ENCODE measurements at regions not wholly inside any gene's neighbourhood (a gene's known extent, or its start where the extent isn't known, plus 50 kb on each side); places are given as distances from the start of the nearest gene placed in this dataset.

DNA sequence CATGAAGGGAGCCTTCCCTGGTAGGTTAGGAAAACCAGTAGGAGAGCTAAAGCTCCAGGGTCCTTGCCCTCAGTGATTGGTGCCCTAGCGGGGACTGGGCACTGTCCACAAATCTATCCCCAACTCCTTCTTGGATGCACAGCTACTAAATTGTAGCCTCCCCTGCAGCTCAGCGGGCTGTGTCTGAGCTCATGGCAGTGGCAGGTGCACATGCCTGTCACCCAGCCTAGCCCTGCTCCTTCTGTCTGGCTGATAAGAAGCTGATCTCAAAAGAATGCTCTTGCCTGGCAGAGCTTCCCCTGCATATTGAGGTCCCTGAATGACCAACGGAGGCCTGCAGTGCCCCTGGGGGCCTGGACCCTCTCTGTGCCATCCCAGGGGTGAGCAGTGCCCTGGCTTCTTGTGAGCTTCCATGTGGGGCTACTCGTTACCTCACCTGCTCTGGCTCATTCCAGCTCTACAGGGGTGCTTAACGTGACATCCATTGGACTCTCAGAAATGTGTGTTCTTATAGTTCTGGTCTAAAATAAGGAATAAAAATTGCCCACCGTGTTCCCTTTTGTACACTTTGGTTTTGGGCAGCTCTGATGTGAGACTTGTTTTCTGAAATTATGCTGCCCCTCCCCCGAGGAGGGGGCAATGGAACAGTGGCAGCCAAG lies 59.8 kb upstream of the ANTXRL start:
- DNase-seq (ENCODE audit: low read depth), result no peak
- TF ChIP-seq, protein P1, sequence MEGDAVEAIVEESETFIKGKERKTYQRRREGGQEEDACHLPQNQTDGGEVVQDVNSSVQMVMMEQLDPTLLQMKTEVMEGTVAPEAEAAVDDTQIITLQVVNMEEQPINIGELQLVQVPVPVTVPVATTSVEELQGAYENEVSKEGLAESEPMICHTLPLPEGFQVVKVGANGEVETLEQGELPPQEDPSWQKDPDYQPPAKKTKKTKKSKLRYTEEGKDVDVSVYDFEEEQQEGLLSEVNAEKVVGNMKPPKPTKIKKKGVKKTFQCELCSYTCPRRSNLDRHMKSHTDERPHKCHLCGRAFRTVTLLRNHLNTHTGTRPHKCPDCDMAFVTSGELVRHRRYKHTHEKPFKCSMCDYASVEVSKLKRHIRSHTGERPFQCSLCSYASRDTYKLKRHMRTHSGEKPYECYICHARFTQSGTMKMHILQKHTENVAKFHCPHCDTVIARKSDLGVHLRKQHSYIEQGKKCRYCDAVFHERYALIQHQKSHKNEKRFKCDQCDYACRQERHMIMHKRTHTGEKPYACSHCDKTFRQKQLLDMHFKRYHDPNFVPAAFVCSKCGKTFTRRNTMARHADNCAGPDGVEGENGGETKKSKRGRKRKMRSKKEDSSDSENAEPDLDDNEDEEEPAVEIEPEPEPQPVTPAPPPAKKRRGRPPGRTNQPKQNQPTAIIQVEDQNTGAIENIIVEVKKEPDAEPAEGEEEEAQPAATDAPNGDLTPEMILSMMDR (IDR thresholded peaks at IDR 0.05; ENCODE audit: insufficient read depth, low read depth, low read length, missing control alignments), result no peak
- H3K4me3 ChIP-seq (ENCODE audit: low read length), result no peak overlapping the region

DNA sequence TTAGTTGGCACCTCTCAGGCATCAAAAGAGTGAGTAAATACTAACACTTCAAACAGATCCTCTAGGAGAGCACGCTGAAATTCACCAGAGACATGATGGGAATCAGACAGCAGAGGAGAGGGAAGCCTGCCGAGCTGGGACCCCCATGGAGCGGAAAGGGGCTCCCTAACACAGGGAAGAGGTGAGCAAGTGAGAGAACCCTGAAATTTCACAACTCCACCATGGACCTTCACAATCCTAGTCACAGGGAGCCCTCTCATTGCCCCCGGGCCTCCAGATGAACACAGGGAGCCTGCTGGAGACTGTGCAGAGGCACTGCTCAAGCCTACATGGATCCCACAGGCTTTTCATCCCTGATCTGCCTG lies 59.2 kb upstream of the ANTXRL start:
- TF ChIP-seq, protein P1 (IDR thresholded peaks at IDR 0.05; ENCODE audit: insufficient read depth, low read depth, low read length, missing control alignments), result no peak
- no peak for DNase-seq (ENCODE audit: low read depth)
- no peak overlapping the region for H3K4me3 ChIP-seq (ENCODE audit: low read length)

GRCh38 chr10:46227936-46228562 lies 58.7 kb upstream of the ANTXRL start:
- no peak for DNase-seq (ENCODE audit: low read depth)
- TF ChIP-seq, protein P1 (IDR thresholded peaks at IDR 0.05; ENCODE audit: insufficient read depth, low read depth, low read length, missing control alignments), result no peak

DNA sequence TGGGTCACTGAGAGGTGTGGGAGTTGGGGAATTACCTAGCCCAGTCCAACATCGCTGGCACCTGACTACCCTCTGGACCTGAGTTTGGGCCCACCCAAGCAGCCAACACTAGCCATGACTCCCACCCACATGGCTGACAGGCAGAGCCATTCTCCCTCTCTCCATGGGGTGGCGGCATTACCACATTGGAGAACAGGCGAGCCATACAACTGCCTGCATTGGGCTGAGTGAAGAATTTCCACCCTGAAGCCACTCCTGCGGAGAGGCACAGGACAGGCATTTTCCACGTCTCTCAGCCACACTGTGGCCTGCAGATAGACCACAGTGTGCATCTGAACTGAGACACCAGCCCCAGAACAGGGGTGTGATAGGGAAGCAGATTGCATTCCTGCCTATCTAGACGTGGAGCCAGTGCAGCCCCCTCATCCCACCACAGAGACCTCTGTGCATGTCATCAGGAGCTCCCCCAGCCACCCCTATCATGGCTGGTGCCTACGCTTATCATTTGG lies 58.2 kb upstream of the ANTXRL start:
- TF ChIP-seq, protein P1 (IDR thresholded peaks at IDR 0.05; ENCODE audit: insufficient read depth, low read depth, low read length, missing control alignments), result peak; percentile 99
- peak; percentile 77 for DNase-seq (ENCODE audit: low read depth)
- no peak overlapping the region for H3K4me3 ChIP-seq (ENCODE audit: low read length)

More at GRCh38 chr10:46227936-46228562, 58.7 kb upstream of the ANTXRL start:
- no peak overlapping the region for H3K4me3 ChIP-seq (ENCODE audit: low read length)

- DNase-seq (ENCODE audit: low read depth), result no peak
- TF ChIP-seq, protein P1 (IDR thresholded peaks at IDR 0.05; ENCODE audit: insufficient read depth, low read depth, low read length, missing control alignments), result peak; percentile 62
- no peak overlapping the region for H3K4me3 ChIP-seq (ENCODE audit: low read length)
Measured at GRCh38 chr10:46229144-46229563, 57.6 kb upstream of the ANTXRL start.

- TF ChIP-seq, protein P1 (IDR thresholded peaks at IDR 0.05; ENCODE audit: insufficient read depth, low read depth, low read length, missing control alignments), result no peak
- no peak for DNase-seq (ENCODE audit: low read depth)
- no peak overlapping the region for H3K4me3 ChIP-seq (ENCODE audit: low read length)
Measured at GRCh38 chr10:46230615-46231014, 56.2 kb upstream of the ANTXRL start.
